ENCODE measurements at regions not wholly inside any gene's neighbourhood (a gene's known extent, or its start where the extent isn't known, plus 50 kb on each side); places are given as distances from the start of the nearest gene placed in this dataset.

DNA sequence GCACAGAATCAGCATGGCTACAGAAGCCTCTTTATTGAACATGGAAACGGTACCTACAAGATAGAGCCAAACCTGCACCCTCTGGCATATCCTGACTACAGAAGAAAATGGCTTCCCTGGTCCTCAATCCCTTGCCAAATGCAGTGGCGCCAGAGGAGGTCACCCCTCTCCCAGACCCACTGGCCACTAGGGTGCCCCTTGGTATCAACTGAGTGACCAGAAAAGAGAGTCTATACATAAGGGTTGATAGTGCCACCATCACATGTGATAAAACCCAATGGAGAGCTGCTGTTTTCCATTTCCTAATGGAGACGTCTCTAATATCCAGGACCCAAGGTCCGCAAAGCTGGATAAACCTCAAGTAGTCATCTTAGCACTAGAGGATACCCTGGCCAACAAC is 52.7 kb upstream of the ALK start:
- no peak for DNase-seq

DNA sequence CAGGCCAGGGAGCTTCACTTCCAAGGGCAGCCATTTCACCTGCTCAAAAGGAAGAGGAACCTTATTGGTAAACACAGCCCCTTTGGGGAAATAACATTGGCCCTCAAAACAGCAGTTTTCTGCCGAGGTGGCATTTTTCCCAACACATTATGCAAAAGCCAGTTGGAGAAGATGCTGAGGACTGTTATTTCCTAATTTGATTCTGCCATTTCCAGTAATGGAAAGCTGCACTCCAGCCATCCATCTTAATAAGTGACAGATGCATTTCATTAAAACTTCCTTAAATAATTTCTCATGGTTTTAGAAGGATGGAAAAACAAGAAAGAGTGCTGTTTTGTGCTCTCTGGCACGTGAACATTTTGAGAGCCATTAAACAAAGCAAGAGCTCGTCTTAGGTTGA is 55.9 kb upstream of the ALK start:
- DNase-seq, result no peak

DNA sequence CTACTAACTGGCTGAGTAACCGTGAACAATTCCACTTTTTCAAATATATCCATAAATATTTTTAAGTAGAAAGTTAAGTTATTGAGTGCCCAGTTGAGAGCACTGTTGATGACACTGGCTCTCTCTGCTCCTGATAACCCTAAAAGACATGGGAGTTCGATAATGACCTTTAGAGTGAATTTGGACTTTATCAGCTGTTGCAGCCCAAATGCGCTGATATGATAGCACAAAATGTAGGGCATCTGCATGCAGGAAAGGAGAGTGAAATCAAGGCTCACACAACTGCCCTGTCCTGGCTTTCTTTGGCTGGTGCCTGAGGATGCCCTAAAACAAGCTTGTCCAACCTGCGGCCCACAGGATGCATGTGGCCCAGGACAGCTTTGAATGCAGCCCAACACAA is 60.0 kb upstream of the ALK start:
- DNase-seq, result no peak

DNA sequence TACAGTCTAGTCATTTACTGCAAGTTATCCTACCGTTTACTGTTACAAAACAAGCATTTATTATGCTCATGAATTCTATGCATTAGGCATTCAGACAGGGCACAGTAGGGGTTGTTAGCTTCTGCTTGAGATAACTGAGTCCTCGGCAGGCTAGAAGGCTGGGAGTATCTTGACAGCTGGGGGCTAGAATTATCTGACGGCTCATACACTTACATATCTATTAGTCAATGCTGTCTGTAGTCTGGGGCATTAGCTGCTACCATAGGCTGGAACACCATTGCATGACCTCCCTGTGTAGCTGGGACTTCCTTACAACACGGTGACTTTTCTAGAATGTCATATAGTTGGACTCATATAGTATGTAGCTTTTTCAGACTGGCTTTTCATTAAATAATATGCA is 61.9 kb upstream of the ALK start:
- no peak for DNase-seq

DNA sequence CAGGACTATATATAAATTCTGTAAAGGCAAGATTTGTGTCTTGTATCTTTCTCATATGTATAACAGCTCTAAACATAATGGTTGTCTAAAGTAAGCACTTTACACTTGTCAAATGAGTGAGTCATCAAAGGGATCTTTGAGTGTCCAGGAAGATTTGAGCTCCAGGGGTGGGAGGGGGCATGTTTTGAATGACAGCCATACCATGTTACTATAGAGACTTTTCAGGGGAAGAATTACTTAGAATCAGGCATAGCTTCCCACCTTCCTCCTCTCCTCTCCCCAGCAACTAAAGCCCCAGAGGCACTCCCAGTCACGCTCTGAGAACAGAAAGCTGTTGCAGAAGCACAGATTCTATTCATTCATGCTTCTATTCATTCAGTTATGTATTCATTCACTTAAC is 65.8 kb upstream of the ALK start:
- no peak for DNase-seq

DNA sequence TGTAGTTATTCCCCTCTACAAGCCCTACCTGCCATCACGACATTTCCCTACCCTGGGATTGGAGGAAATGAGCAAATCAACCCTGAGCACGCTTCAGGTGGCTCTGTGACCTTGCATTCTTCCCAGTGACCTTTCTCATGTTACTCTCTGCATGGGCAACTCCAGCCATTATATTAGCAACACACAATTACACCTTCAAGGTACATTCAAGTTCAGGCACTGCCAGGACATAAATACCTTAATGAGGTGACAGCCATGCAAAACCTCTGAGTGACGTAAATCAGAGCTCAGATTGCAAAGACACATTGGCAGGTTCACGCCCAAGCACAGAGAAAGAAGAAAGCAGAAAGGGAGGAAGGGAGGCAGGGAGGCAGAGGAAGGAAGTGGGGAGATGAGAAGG is 68.7 kb upstream of the ALK start:
- no peak for DNase-seq

DNA sequence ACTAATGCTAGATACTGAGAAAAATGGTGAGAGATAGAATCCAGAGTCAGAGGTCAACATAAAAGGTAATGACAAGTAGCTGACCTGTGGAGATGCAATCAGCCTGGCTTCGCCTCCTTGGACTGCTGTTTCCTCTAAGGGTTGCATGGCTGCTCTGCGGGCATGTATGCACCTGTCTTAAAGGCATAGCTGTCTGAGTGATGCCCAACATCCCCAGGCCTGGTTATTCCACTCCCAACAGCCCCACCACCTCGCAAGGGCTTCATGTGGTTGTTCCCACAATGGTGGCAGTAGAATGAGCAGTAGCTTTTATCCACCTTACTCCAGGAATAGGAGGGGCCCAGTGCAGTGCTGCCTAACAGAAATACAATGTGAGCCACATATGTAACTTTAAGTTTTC is 69.7 kb upstream of the ALK start:
- DNase-seq, result no peak

DNA sequence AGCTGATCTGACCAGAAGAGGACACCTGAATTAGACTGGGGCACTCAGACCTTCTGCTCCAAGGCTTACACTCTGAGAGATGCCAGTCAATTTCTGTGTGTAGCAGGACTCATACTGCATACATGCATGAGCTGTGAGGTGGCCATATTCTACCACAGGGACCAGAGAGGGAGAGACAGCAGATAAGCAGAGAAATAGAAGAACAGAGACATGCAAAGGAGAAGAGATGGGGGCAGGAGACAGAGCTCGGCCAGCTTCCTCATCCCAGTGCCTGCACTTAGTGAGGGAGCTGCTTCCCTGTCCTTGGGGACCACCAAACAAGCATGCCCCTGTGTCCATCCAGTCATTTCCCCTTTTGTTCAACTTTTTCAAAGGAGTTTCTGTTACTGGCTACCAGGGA is 73.9 kb upstream of the ALK start:
- DNase-seq, result no peak

DNA sequence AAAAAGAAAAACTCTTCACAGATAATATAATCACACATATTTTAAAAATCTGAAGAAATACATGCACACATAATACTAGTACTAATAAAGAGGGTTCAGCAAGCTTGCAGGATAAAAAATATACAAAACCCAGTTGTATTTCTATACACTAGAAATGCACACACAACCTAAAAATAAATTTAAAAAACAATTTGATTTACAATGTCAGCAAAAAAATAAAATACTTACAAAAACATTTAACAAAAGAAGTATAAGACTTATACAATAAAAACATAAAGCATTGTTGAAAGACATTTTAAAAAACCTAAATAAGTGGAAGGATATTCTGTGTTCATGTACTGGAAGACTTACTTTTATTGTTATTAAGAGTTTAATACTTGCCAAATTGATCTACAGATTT is 81.7 kb upstream of the ALK start:
- no peak for DNase-seq

DNA sequence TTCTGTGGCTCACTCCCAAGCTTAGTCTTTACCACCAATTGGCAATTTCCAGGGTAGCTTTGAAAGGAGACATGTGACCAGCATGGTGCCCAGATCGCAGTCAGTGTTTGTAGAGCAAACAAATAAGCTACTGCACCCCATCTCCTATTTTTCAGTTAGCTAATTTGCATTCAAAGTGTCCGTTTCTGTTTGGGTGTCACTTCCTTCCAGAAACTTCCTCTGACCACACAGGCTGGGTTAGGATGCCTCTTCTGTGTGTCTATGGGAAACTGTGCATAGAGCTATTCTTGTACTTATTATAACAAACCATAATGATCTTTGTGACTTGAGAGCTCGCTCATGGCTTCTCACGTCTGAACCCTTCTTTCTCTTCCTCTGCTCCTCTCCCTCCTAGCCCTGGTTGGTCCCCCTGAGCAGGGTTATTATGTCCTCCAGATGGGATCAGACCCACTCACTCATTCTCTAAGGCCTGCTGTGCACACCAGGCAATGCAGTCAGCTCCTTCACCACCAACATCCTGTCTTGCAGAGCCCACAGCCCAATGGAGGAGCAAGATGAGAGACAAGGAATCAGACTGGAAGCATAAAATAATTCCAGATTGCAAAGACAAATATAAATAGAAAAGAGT is 101.2 kb upstream of the ALK start:
- DNase-seq, result no peak

DNA sequence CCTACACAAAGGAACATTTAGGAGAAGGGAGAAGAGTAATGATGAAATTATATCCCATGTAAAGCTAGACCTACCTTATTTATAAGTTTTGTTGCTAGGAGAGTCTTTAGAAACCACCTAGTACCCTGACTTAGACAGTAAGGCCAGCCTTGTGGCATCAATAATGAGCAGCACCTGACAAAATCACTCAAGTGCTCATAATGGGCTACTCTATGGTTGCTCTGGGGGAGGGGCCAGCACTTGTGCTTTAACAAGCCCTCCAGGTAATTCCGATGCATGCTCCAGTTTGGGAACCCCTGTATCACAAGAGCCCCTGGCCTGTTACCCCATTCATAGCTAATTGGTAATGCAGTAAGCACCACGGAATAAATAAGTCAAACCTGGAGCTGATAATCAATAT is 102.9 kb upstream of the ALK start:
- no peak for DNase-seq

DNA sequence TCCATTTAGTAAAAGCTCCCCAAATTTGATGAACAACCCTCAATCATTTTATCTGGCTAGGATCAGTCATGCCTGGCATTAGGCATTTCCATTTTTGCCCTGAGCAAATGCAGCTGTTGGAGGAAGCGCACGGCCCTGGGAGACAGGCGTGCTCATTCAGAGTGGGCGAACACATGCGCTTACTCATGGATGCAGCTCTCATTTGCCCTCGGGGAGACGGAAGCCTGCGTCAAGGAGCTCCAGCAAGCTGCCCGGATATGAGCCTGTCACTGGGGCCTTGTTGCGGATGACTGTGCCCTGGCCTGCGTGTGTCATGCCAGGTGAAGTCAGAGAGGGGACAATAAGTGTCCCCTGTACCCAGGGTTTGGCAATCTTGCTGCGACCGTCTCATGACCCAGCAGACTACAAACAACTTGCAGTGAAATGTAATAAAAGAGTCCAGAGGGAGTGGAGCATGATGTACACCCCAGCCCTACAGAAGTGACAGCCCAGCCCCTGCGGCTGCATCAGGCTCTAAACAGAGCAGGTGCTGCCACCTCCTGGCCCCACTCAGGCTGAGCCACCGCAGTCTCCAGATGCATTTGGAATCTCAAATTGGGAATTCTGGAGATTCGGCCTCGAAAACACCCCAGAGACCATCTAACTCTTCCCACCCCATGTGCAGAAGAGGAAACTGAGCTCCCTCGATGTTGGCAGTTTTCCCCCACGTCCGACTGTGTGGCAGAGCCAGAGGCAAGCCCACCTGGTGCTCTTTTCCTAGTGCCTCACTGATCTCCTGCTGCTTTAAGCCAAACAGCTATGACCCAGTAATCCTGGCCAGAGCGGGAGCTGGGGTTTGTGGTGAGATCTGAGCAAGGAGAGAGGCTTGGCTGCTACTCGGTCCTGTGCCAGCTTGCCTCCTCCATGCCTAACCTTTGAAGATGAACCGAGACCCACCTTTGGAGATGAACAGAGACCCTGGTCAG is 105.0 kb upstream of the ALK start:
- no peak for DNase-seq

DNA sequence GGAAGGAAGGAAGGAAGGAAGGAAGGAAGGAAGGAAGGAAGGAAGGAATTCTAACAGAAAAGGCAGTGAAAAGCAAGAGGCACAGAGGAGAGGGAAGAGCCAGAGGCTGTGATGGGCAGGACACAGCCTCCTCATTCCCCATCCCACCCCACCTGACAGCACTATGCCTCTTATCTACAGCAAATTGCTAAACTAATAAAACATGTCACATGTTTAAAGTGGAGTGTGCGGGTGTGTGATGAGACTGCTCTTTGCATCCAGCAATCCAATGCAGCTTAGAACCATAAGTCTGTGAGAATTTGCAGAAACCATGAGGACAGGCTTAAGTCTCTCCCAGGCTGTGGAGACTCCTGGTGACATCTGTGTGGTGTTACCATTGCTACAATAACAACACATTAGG is 108.4 kb upstream of the ALK start:
- no peak for DNase-seq

DNA sequence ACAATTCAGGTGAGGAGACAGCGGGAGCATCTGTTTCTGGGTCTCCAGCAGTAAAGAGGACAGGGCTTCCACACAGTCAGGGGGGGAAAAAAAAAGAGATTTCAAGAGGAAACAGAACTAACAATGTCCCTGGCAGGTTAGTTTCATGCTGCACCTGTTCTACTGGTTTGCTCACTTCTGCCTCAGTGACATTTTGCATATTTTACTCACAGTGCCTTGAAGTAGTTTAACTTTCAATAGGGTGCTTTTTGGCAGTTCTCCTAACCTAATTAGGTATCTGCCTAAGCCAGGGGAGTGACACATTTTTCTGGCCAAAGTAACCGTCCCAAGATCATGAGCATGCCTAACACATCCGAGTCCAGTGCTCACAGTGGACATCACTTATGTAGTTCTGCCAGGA is 109.0 kb upstream of the ALK start:
- no peak for DNase-seq

DNA sequence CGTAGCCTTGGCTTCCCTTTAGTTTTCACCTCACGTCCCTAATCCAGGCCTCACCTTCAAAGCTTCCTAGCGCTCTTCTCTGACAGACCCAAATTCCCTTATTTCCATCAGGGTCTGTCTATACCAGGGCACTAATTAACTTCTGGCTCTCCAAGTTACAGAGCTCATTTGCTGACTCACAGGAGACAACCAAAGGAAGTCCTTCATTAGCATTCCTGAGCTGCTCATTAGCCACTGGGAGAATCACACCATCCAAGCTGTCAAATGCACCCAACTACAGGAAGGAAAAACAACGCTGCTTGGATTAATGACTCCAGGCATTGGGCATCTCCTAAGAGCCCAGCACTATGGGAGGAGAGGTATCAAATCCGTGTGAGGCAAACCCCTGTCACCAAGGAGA is 109.8 kb upstream of the ALK start:
- DNase-seq, result no peak

DNA sequence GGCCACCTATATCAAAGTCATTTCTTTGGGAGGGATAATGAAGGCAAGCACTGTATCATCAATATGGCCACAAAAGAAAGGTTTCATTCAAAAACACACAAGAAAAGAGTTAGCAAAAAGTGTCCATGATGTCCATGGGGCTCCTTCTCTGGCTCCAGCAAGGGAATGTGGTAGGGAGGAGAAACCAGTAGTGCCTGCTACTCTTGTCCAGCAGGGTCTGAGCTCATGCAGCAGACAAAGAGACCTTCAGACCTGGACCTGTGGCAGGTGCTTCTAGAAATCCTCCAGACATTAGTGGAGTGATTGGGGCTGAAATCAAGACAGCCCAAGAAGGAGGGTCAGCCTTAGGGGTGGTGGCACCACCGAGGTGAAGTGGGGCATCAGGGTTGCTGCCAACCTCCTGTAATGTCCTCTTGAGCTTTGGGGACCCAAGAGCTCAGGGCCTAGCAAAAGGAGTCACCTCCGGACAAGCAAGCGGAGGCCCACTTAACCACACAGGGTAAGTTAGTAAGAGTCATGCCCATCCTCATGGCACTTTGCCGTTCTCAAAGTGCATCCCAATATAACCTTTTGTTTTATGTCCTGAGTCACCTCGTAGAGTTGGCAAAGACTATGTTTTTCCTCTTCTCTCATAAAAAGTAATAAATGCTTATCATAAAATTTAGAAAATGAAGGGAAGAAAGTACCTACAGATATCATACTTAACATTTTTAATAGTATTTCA is 112.6 kb upstream of the YPEL5 start:
- no peak for DNase-seq

DNA sequence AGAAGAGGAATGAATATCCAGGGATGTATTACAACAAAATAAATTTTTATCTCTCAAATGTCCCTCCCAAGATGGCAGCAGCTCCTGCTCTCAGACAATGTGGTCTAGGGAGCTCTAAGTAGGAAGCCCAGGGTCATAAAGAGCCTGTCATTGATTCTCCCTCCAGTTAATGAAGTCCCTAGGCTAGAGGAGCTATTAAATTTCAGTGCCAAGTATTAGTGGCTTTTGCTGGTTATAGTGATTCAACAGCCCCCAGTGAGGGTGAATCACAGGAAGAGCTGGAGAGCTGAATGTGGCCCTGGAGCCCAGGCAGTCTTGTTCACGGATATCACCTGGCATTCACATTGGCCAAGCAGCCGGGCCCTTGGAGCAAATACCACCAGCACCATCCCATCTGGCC is 109.8 kb upstream of the YPEL5 start:
- no peak for DNase-seq

DNA sequence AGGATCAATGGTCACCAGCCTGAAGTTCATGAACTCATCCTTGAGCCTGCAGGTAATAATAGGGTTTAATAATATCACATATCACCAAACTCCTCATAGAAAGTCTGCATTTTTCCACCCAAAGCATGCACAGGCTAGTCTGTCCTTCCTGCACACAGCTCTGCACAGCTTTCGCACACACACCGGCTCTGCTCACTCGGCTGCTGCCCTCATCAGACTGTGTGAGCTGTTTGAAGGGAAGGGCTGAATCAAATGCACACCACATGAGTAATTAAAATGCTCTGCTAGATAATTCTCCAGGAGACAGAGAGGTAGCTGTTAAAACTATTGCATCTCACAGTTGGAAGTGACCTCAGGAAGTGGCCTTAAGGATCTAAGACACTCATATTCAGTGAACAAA is 108.4 kb upstream of the YPEL5 start:
- no peak for DNase-seq

DNA sequence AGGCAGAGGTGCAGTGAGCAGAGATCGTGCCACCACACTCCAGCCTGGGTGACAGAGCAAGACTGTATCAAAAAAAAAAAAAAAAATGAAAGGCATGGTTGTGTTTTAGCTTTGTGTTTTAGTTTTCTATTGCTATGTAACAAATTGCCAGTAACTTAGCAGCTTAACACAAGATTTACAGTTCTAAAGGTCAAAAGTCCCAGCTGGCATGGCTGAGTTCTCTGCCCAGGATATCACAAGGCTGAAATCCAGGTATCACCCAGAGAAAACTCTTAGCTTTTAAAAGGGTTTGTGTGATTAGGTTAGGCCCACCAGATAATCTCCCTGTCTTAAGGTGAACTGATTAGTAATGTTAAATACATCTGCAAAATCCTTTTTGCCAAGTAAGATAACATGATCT is 107.7 kb upstream of the YPEL5 start:
- no peak for DNase-seq

DNA sequence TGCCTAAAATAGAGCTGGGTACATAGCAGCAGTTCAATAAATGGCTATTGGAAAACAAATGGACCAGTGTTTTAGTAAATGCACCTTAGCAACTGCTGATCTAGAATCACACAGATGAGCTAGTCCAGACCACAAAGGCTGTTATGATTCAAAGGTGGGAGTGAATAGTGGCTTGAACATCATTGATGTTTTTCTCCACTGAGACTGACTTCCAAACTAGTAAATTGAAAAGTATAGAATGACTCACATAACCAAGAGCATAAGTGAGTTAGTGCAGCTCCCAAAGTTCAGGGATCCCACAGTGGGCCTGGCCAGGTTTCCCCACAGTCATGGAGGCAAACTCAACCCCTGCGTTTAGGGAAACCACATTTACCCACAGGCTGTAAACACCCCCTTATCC is 106.7 kb upstream of the YPEL5 start:
- DNase-seq, result no peak

DNA sequence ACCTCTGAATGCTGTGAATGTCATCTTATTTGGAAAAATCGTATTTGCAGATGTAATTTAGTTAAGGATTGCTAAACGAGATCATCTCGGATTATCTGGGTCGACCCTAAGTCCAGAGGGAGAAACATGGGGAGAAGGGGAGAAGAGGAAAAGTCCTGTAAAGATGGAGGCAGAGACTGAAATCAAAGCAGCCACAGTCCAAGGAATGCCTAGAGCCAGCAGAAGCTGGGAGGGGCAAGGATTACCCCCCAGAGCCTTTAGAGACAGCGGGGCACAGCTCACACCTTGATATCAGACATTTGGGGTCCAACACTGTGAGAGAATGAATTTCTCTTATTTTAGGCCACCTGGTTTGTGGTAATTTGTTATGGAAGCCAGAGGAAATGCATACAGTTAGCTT is 104.9 kb upstream of the YPEL5 start:
- no peak for DNase-seq

DNA sequence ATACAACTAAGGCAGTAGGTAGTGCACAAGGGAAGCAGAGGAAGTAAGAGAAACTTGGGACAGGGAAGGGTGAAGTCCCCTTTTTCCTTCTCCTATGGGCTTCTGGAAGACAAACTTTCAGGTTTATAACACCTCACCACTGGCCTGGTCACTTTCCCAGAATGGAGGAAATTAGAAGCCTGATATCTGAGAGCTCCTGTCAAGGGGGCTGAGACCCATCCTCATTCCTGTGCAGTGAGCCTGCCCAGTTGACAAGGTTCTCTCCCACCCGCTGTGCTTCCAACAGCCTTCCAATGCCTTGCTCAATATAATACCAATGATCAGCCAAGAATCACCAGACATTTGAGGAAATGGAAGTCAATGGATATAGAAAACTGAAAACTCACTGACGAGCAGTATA is 100.4 kb upstream of the YPEL5 start:
- DNase-seq, result no peak

DNA sequence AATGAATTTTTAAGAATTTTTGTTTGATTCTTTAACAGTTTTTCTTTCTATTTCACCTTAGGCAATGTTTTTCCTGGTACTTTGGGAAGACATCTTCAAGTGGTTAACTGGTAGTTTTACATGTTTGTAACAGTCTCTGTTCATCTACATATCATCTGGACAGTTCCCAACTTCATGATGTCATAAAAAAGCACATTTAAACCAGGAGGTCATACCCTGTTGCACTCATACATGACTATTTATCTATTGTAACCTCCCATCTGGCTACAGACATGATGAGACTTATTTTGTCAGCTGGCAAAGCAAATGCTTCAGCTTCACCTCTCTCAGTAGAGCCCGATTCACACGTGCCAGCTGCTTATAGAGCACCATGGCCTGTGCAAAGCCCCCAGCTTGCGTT is 99.8 kb upstream of the YPEL5 start:
- DNase-seq, result no peak

DNA sequence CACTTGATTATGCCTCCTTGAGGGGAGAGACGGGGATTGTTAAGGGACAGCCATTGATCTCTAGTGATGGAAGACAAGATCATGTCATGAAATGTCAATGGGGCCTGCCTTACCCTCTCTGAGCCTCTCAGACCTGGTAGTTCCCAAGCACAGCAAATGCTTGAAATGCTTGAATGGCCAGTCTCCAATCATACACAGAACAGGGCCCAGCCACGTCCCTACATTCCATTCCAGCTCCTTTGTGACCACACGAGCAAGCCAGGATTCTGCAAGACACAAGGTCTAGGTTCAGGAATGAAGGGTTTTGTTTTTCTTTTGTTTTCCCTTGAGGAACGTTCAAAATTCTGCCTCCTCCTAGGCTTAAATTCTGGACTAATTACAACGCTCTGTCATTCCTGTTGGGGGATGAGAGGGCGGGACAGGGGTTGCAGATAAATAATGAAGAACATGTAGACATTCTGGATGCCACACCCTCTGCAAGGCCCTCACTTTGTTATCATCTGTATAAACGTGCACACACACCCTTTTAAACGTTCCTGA is 98.1 kb upstream of the YPEL5 start:
- DNase-seq, result no peak

Data from CD4-positive, alpha-beta T cell treated with Interleukin-4 for 4 hours (primary cell).